Hepatocyte (in vitro differentiated cells): ENCODE measurements at regions not wholly inside any gene's neighbourhood (a gene's known extent, or its start where the extent isn't known, plus 50 kb on each side); places are given as distances from the start of the nearest gene placed in this dataset.

Source experiments
- CTCF ChIP-seq: fragments of 200-600 bp; sonication (generic); IDR thresholded peaks from 2 replicates; pipeline ENCODE4 v1.5.1; 2016; ENCODE audit warnings: antibody characterized with exemption, mild to moderate bottlenecking; ENCODE audit not compliant: poor library complexity
- EZH2 ChIP-seq: fragments of 200-600 bp; sonication (generic); IDR thresholded peaks from 2 replicates; pipeline ENCODE4 v1.6.1; 2016; ENCODE audit warnings: antibody characterized with exemption, mild to moderate bottlenecking, borderline replicate concordance

- no peak for TF ChIP-seq CTCF
- no peak for TF ChIP-seq EZH2
Measured at GRCh38 chr4:164203476-164203875, 550.5 kb upstream of the SMIM31 start.
